Mucosa of descending colon (tissue), 3 donors: ENCODE measurements at regions not wholly inside any gene's neighbourhood (a gene's known extent, or its start where the extent isn't known, plus 50 kb on each side); places are given as distances from the start of the nearest gene placed in this dataset.

Experiments
- ATAC-seq: fragments of 200-7000 bp; cut with Tn5 transposase; one replicate; pipeline ENCODE4 v1.9.1; 2020; ENCODE audit warnings: mild to moderate bottlenecking, moderate library complexity
- DNase-seq, 3 donors: peaks; one replicate each; pipeline ENCODE4 v3.0.0-alpha.2; 2020
- H3K36me3 ChIP-seq: fragments of 200-600 bp; one replicate; pipeline ENCODE4 v1.8.0; 2021; ENCODE audit warnings: low read depth, mild to moderate bottlenecking
- H3K4me1 ChIP-seq: fragments of 200-600 bp; one replicate; pipeline ENCODE4 v1.8.0; 2021; ENCODE audit warnings: low read depth, mild to moderate bottlenecking
- H3K4me3 ChIP-seq: fragments of 200-600 bp; one replicate; pipeline ENCODE4 v1.8.0; 2021; ENCODE audit warnings: mild to moderate bottlenecking
- H3K9me3 ChIP-seq: fragments of 200-600 bp; one replicate; pipeline ENCODE4 v1.8.0; 2021; ENCODE audit warnings: mild to moderate bottlenecking
- CTCF ChIP-seq: fragments of 200-600 bp; IDR thresholded peaks from one replicate; pipeline ENCODE4 v1.8.0; 2022; ENCODE audit warnings: antibody characterized with exemption, mild to moderate bottlenecking
- intact Hi-C, 2 donors: fragments of 100-400 bp; cut with DNase I in 1 of 2; cut with micrococcal nuclease in 1 of 2; formaldehyde crosslinking; loops; one replicate each; pipeline versions ENCODE4 v1.11.0 to v1.11.1; 2022; cut with DNase I, micrococcal nuclease
- donor health status: DM: no; HTN: no; CAD: no; lungs with moderate emphysema.
- donor health status: DM: no; HTN: no; CAD: no.
- donor health status: DM: no; HTN: yes; CAD: no.

DNA sequence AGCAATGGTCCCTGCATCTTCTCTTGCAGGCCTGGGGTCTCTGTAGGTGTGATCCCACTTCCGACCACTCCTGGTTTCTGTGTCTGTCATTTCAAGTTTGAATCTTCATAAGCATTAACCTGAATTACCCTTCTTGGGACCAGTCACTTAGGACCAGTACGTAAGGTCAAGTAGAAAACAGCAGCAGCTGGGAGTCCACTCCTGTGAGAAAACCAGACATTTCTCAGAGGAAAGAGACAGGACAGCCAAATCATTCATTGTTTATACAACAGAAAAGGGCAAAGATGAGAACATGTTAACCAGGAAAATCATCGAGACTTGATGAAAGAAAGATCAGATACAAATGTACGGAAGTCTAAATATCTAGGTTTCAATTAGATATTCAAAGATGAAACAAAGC, 163.0 kb downstream of the MREG start:
- Histone ChIP-seq H3K9me3 (no peaks in the 10 kb centered on the region), H3K4me3 (no peak overlapping the region), H3K4me1 (no peaks in the 10 kb centered on the region), H3K36me3 (no peaks in the 10 kb centered on the region)
- intact Hi-C loops, result no loop called here
- ATAC-seq (no peak), DNase-seq (no peak)
- TF ChIP-seq CTCF, result no peak

DNA sequence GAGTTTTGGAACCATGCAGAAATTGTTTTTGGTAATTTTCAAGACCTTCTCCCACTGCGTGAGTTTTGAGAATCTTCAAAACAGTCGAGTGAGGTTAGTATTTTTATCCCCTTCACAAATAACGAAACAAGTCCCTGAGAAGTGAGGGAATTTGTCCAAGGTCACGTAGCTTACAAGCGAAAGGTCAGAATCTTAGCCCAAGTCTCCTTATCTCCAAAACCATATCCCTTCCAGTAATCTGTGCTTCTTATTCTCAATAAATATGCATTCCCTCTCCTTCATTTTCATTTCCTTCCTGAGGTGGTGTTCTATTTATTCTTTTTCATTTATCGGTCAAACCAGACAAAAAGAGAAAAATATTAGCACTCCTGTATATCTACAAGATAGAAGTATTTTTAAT, 163.6 kb downstream of the MREG start:
- intact Hi-C loops, result no loop called here

GRCh38 chr2:215848698-215849097, 164.7 kb downstream of the MREG start:
- no peak for DNase-seq
- no peak overlapping the region for H3K4me3 ChIP-seq
- no peaks in the 10 kb centered on the region for H3K4me1 ChIP-seq
- intact Hi-C loops, result no loop called here
- TF ChIP-seq CTCF, result no peak
- no peaks in the 10 kb centered on the region for H3K9me3 ChIP-seq
- no peaks in the 10 kb centered on the region for H3K36me3 ChIP-seq
- no peak for ATAC-seq

More for the DNA sequence above, 163.6 kb downstream of the MREG start:
- Histone ChIP-seq H3K9me3 (no peaks in the 10 kb centered on the region), H3K4me1 (no peaks in the 10 kb centered on the region), H3K36me3 (no peaks in the 10 kb centered on the region), H3K4me3 (no peak overlapping the region)
- no peak for TF ChIP-seq CTCF
- DNase-seq (no peak), ATAC-seq (no peak)

- Histone ChIP-seq H3K9me3 (no peaks in the 10 kb centered on the region), H3K4me1 (no peaks in the 10 kb centered on the region), H3K4me3 (no peak overlapping the region), H3K36me3 (no peaks in the 10 kb centered on the region)
- ATAC-seq, result no peak
- no peak for DNase-seq
- no peak for TF ChIP-seq CTCF
- intact Hi-C loops, result no loop called here
Measured at GRCh38 chr2:215848146-215848545, 165.2 kb downstream of the MREG start.

DNA sequence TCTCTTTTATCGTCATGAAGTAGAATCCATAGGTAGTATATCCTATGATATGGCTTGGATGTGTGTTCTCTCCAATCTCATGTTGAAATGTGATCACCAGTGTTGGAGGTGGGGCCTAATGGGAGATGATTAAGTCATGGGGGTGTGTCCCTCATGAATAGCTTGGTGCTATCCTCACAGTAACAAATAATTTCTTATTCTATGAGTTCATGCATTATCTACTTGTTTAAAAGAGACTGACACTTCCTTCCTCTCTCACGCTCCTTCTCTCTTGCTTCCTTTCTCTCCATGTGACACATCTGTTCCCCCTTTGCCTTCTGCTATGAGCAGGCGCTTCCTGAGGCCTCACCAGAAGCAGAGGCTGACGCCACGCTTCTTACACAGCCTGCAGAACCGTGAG, 165.6 kb downstream of the MREG start:
- DNase-seq (no peak), ATAC-seq (no peak)
- intact Hi-C loops, result no loop called here
- H3K4me3 ChIP-seq, result no peak overlapping the region
- no peak for TF ChIP-seq CTCF
- H3K36me3 ChIP-seq, result no peaks in the 10 kb centered on the region
- H3K9me3 ChIP-seq, result no peaks in the 10 kb centered on the region
- H3K4me1 ChIP-seq, result no peaks in the 10 kb centered on the region

GRCh38 chr2:215847056-215847455, 166.3 kb downstream of the MREG start:
- intact Hi-C loops, result no loop called here
- ATAC-seq (no peak), DNase-seq (no peak)
- no peak for TF ChIP-seq CTCF
- H3K36me3 ChIP-seq, result no peaks in the 10 kb centered on the region
- no peak overlapping the region for H3K4me3 ChIP-seq
- no peaks in the 10 kb centered on the region for H3K4me1 ChIP-seq
- H3K9me3 ChIP-seq, result no peaks in the 10 kb centered on the region
